ENCODE measurements at regions not wholly inside any gene's neighbourhood (a gene's known extent, or its start where the extent isn't known, plus 50 kb on each side); places are given as distances from the start of the nearest gene placed in this dataset.

DNA sequence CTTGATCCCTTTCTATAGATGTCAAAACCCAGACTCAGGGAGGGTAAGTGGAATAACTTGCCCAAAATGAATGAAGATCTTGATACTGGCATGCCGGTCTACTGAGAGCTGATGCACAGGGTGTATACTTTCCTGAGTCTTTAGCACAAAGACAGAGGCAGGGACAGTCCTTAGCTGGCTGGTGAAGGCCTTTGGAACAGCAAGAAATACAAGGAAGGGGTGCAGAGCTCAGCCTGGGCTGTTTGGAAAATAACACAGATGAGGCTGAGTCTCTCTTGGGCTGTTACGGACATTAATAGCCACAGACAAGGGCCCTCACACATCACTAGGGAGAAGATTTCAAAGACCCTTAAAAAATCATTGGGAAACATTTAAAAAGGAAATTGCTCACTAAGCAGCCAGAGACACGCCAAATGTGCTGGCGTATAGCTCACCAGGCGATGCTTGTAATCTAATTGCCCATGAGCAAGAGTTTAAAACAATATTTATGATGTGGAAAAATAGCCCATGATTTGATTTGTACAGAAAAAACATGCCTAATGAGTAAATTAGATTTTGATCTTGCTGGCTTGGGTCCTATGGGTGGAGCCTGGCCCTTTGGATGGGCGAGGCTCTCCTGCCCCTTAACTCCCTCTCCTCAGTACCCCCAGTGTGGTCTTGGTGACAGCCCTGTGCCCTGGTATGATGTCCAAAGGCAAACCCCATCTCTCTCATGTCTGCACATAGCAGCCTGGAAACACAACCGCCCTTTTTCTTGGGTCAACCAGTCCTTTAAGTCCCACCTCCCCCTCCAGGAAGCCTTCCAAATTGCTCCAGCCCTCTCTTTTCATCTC lies 81.8 kb upstream of the MRPS22 start:
- H3K27me3 ChIP-seq (ENCODE audit: low read depth) = no peaks in the 10 kb centered on the region
- DNase-seq = no peak
- H3K4me3 ChIP-seq = no peak overlapping the region
- peaks cover 24% of the 10 kb centered on the region for H3K4me1 ChIP-seq
- H3K27ac ChIP-seq (replicated peaks) = no peak overlapping the region
- TF ChIP-seq, protein P1, sequence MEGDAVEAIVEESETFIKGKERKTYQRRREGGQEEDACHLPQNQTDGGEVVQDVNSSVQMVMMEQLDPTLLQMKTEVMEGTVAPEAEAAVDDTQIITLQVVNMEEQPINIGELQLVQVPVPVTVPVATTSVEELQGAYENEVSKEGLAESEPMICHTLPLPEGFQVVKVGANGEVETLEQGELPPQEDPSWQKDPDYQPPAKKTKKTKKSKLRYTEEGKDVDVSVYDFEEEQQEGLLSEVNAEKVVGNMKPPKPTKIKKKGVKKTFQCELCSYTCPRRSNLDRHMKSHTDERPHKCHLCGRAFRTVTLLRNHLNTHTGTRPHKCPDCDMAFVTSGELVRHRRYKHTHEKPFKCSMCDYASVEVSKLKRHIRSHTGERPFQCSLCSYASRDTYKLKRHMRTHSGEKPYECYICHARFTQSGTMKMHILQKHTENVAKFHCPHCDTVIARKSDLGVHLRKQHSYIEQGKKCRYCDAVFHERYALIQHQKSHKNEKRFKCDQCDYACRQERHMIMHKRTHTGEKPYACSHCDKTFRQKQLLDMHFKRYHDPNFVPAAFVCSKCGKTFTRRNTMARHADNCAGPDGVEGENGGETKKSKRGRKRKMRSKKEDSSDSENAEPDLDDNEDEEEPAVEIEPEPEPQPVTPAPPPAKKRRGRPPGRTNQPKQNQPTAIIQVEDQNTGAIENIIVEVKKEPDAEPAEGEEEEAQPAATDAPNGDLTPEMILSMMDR (IDR thresholded peaks at IDR 0.05; ENCODE audit: borderline replicate concordance) = no peak
- no peaks in the 10 kb centered on the region for H3K9me3 ChIP-seq (replicated peaks)
- no peaks in the 10 kb centered on the region for H3K36me3 ChIP-seq
- intact Hi-C loops (cut with micrococcal nuclease) = no loop called here

DNA sequence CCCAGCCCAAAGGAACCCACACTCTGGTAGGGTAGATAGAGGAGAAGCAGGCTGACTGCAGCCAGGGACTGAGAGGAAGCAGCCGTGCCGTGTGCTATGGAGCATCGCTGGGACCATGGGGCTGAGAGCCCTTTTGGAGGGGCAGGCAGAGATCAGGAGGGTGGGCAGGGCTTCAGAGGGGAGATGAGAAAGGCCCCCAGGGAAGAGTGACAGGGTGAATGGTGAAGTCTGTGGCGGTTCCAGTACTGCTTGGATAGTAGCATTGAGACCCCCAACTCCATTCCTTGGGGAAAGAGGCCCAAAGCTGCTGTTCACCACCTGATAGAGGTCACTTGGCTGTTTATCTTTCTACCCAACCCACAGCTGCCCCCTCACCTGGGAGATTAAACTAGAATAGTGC lies 80.0 kb upstream of the MRPS22 start:
- Histone ChIP-seq H3K27ac (replicated peaks) (no peak overlapping the region), H3K4me1 (peaks cover 27% of the 10 kb centered on the region), H3K36me3 (no peaks in the 10 kb centered on the region), H3K27me3 (ENCODE audit: low read depth) (no peaks in the 10 kb centered on the region), H3K4me3 (no peak overlapping the region), H3K9me3 (replicated peaks) (no peaks in the 10 kb centered on the region)
- intact Hi-C loops (cut with micrococcal nuclease) = no loop called here
- no peak for DNase-seq
- TF ChIP-seq, protein P1 (IDR thresholded peaks at IDR 0.05; ENCODE audit: borderline replicate concordance) = no peak

DNA sequence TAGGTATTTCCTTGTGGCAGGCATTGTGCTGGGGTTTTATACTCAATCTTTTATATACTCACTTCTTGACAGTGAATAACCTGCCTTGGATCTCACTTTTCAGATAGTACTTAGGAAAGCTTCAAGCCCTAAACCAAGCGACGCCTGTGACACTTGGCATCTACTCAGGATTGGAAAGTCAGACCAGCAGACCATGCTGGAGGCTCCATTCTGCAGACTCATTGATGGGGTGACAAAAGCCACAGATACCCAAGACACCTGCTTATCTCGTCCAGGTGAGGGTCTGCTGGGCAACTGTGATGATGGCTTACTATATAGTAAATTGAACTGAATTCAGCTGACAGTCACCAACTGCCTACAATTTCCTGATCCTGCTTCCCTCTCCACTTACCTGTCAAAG lies 79.4 kb upstream of the MRPS22 start:
- no peak overlapping the region for H3K4me3 ChIP-seq
- H3K27me3 ChIP-seq (ENCODE audit: low read depth) = no peaks in the 10 kb centered on the region
- H3K36me3 ChIP-seq = no peaks in the 10 kb centered on the region
- TF ChIP-seq, protein P1 (IDR thresholded peaks at IDR 0.05; ENCODE audit: borderline replicate concordance) = no peak
- DNase-seq = no peak
- H3K4me1 ChIP-seq = peaks cover 24% of the 10 kb centered on the region
- intact Hi-C loops (cut with micrococcal nuclease) = no loop called here
- no peaks in the 10 kb centered on the region for H3K9me3 ChIP-seq (replicated peaks)
- H3K27ac ChIP-seq (replicated peaks) = no peak overlapping the region

DNA sequence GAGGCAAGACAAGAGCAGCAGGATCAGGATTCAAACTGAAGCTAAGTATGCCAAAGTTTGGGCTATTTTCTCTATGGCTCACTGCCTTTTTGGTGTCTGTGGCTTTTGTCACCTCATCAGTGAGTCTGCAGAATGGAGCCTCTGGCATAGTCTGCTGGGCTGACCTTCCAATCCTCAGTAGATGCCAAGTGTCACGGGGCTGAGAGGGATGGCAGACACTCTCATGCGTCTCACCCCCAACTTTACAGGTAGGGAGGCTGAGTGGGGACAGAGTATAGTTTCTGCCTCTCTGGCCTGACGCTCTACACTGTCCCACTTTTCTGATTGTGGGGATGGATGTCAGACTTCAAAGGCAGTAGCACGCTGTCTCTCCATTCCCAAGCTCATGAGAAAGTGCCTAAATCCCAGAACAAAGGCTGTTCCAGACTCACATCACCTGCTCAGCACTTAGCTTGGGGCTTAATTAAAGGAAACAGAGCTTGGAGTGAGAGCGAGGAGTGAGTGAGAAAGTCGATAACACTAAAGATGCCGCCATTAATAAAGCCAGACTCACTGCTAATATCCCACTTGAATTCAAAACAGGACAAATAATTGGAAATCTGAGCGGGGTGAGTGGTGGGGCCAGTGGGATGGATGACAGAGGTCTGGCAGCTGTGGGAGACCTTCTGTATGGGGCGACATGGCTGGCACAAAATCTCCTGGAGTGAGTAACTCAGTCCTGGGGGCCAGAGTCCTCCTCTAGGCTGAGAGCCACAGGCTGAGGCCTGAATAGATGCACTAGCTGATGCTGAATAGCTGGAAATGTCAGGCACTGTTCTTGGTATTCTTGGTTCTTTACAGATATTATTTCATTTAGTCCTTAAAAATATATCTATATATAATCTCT lies 78.4 kb upstream of the MRPS22 start:
- H3K4me1 ChIP-seq = peaks cover 24% of the 10 kb centered on the region

More for the DNA sequence above, 78.4 kb upstream of the MRPS22 start:
- TF ChIP-seq, protein P1 (IDR thresholded peaks at IDR 0.05; ENCODE audit: borderline replicate concordance) = no peak
- DNase-seq = no peak
- intact Hi-C loops (cut with micrococcal nuclease) = no loop called here
- H3K27ac ChIP-seq (replicated peaks) = no peak overlapping the region
- H3K9me3 ChIP-seq (replicated peaks) = no peaks in the 10 kb centered on the region
- no peak overlapping the region for H3K4me3 ChIP-seq
- H3K36me3 ChIP-seq = no peaks in the 10 kb centered on the region
- H3K27me3 ChIP-seq (ENCODE audit: low read depth) = no peaks in the 10 kb centered on the region
